Neural progenitor cell (in vitro differentiated cells): ENCODE measurements at regions not wholly inside any gene's neighbourhood (a gene's known extent, or its start where the extent isn't known, plus 50 kb on each side); places are given as distances from the start of the nearest gene placed in this dataset.

Experiments
- DNase-seq: peaks from one replicate; pipeline ENCODE4 v3.0.0-alpha.2; 2016; ENCODE audit warnings: low spot score
- H2AFZ ChIP-seq: fragments of 200-600 bp; sonication (generic); replicated peaks from 2 replicates; pipeline ENCODE4 v1.6.1; 2016; ENCODE audit warnings: antibody characterized with exemption
- H3F3A ChIP-seq: fragments of 200-600 bp; sonication (generic); 2 replicates; pipeline ENCODE4 v1.6.1; 2016; ENCODE audit warnings: antibody characterized with exemption, low read depth
- H3K27ac ChIP-seq: fragments of 200-600 bp; sonication (generic); 2 replicates; pipeline ENCODE4 v1.5.1; 2016; ENCODE audit warnings: mild to moderate bottlenecking
- H3K27me3 ChIP-seq: fragments of 200-600 bp; sonication (generic); 2 replicates; pipeline ENCODE4 v1.6.1; 2016; ENCODE audit warnings: mild to moderate bottlenecking, moderate library complexity
- H3K36me3 ChIP-seq: fragments of 200-600 bp; sonication (generic); 2 replicates; pipeline ENCODE4 v1.5.1; 2016
- H3K4me1 ChIP-seq: fragments of 200-600 bp; sonication (generic); 2 replicates; pipeline ENCODE4 v1.6.1; 2016; ENCODE audit warnings: mixed run types
- H3K4me2 ChIP-seq: fragments of 200-600 bp; sonication (generic); 2 replicates; pipeline ENCODE4 v1.6.1; 2016
- H3K4me3 ChIP-seq: fragments of 200-600 bp; sonication (generic); 2 replicates; pipeline ENCODE4 v1.5.1; 2016
- H3K79me2 ChIP-seq: fragments of 200-600 bp; sonication (generic); 2 replicates; pipeline ENCODE4 v1.6.1; 2016; ENCODE audit warnings: low read depth
- H3K9ac ChIP-seq: fragments of 200-600 bp; sonication (generic); 2 replicates; pipeline ENCODE4 v1.6.1; 2016
- H3K9me3 ChIP-seq: fragments of 200-600 bp; sonication (generic); 2 replicates; pipeline ENCODE4 v1.5.1; 2016; ENCODE audit warnings: low read depth
- H4K20me1 ChIP-seq: fragments of 200-600 bp; sonication (generic); 2 replicates; pipeline ENCODE4 v1.6.1; 2016; ENCODE audit warnings: low read depth
- H3K27ac Mint-ChIP-seq: 3 replicates; pipeline ENCODE4 v1.8.0; 2021; ENCODE audit warnings: mixed read lengths
- H3K27me3 Mint-ChIP-seq: 2 replicates; pipeline ENCODE4 v1.8.0; 2022; ENCODE audit warnings: low read depth, mild to moderate bottlenecking, inconsistent platforms, moderate library complexity, mixed read lengths; ENCODE audit not compliant: insufficient read depth
- H3K36me3 Mint-ChIP-seq: 3 replicates; pipeline ENCODE4 v1.8.0; 2021; ENCODE audit warnings: mixed read lengths
- H3K4me1 Mint-ChIP-seq: 3 replicates; pipeline ENCODE4 v1.8.0; 2021; ENCODE audit warnings: mixed read lengths
- H3K4me3 Mint-ChIP-seq: 3 replicates; pipeline ENCODE4 v1.8.0; 2021; ENCODE audit warnings: mild to moderate bottlenecking, moderate library complexity, mixed read lengths
- H3K9me3 Mint-ChIP-seq: 3 replicates; pipeline ENCODE4 v1.8.0; 2020; ENCODE audit warnings: mixed read lengths
- CTCF ChIP-seq: fragments of 200-600 bp; sonication (generic); IDR thresholded peaks from 2 replicates; pipeline ENCODE4 v1.5.1; 2017; ENCODE audit warnings: antibody characterized with exemption, mild to moderate bottlenecking
- EZH2 ChIP-seq: fragments of 200-600 bp; sonication (generic); IDR thresholded peaks from 2 replicates; pipeline ENCODE4 v1.6.1; 2017; ENCODE audit warnings: antibody characterized with exemption, mild to moderate bottlenecking, moderate library complexity
- EZH2phosphoT487 ChIP-seq: fragments of 200-600 bp; sonication (generic); IDR thresholded peaks from 2 replicates; pipeline ENCODE4 v1.6.1; 2017; ENCODE audit warnings: antibody characterized with exemption

- H3K9ac ChIP-seq = no peak overlapping the region
- no peak for TF ChIP-seq CTCF
- TF ChIP-seq EZH2 = no peak
- TF ChIP-seq EZH2phosphoT487 = no peak
- no peaks in the 10 kb centered on the region for H3K9me3 ChIP-seq
- no peaks in the 10 kb centered on the region for H3K27me3 ChIP-seq
- no peak overlapping the region for H3K4me2 ChIP-seq
- peaks cover 2% of the 10 kb centered on the region for H3K27me3 Mint-ChIP-seq
- no peak overlapping the region for H3K27ac ChIP-seq
- peaks cover 29% of the 10 kb centered on the region for H4K20me1 ChIP-seq
- H3K9me3 Mint-ChIP-seq = peaks cover 8% of the 10 kb centered on the region
- H3K36me3 ChIP-seq = no peaks in the 10 kb centered on the region
- H3K36me3 Mint-ChIP-seq = peaks cover 6% of the 10 kb centered on the region
- H3K27ac Mint-ChIP-seq = no peak overlapping the region
- H3K4me3 Mint-ChIP-seq = no peak overlapping the region
- peaks cover 42% of the 10 kb centered on the region for H3K4me1 Mint-ChIP-seq
- H3K4me3 ChIP-seq = no peak overlapping the region
- H2AFZ ChIP-seq = no peak overlapping the region
- no peak for DNase-seq
- H3F3A ChIP-seq = peaks cover 7% of the 10 kb centered on the region
- peaks cover 27% of the 10 kb centered on the region for H3K4me1 ChIP-seq
- peaks cover 22% of the 10 kb centered on the region for H3K79me2 ChIP-seq
Measured at GRCh38 chr2:134158295-134158694, 95.6 kb upstream of the MGAT5 start.

DNA sequence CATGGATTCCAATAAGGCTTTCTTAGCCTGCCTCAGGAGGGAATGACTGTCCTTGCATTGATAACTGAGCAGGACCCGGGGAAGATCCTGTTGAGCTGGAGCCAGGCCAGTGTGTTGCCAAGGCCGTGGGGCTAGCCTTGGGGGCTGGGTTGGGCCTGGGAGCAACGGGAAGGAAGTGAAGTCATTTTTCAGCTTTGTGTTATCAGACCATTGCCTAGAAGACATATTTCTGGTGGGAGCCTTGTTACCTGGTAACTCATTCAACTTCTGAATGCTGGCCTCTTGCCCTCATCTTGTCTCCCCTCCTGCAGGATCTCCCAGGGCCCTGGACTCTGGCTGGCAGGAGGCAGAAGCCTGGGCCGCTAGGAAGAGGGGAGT is 92.7 kb upstream of the MGAT5 start:
- Histone ChIP-seq H3K27me3 (no peaks in the 10 kb centered on the region), H2AFZ (no peak overlapping the region), H4K20me1 (peaks cover 21% of the 10 kb centered on the region), H3K4me2 (no peak overlapping the region), H3K4me1 (peaks cover 16% of the 10 kb centered on the region), H3K27ac (no peak overlapping the region), H3K79me2 (peaks cover 33% of the 10 kb centered on the region), H3K9ac (no peak overlapping the region), H3F3A (no peaks in the 10 kb centered on the region), H3K4me3 (no peak overlapping the region), H3K9me3 (no peaks in the 10 kb centered on the region), H3K36me3 (no peaks in the 10 kb centered on the region)
- no peak for TF ChIP-seq CTCF
- no peak for TF ChIP-seq EZH2
- no peak for TF ChIP-seq EZH2phosphoT487
- DNase-seq = no peak
- H3K4me1 Mint-ChIP-seq = peaks cover 29% of the 10 kb centered on the region
- peak overlapping the region; percentile 84 for H3K27ac Mint-ChIP-seq
- H3K27me3 Mint-ChIP-seq = no peaks in the 10 kb centered on the region
- H3K36me3 Mint-ChIP-seq = peaks cover 8% of the 10 kb centered on the region
- peak overlapping the region; percentile 46 for H3K4me3 Mint-ChIP-seq
- H3K9me3 Mint-ChIP-seq = peaks cover 6% of the 10 kb centered on the region

- Histone ChIP-seq H3F3A (no peaks in the 10 kb centered on the region), H3K4me2 (no peak overlapping the region), H3K4me1 (peaks cover 16% of the 10 kb centered on the region), H3K9ac (no peak overlapping the region), H4K20me1 (peaks cover 21% of the 10 kb centered on the region), H3K36me3 (no peaks in the 10 kb centered on the region), H3K9me3 (no peaks in the 10 kb centered on the region), H2AFZ (no peak overlapping the region), H3K4me3 (no peak overlapping the region), H3K27me3 (no peaks in the 10 kb centered on the region), H3K79me2 (peaks cover 23% of the 10 kb centered on the region), H3K27ac (no peak overlapping the region)
- no peak overlapping the region for H3K4me3 Mint-ChIP-seq
- no peak overlapping the region for H3K27ac Mint-ChIP-seq
- peaks cover 7% of the 10 kb centered on the region for H3K36me3 Mint-ChIP-seq
- TF ChIP-seq CTCF = no peak
- no peaks in the 10 kb centered on the region for H3K27me3 Mint-ChIP-seq
- H3K9me3 Mint-ChIP-seq = no peaks in the 10 kb centered on the region
- DNase-seq = no peak
- peaks cover 32% of the 10 kb centered on the region for H3K4me1 Mint-ChIP-seq
Measured at GRCh38 chr2:134163336-134163735, 90.5 kb upstream of the MGAT5 start.

DNA sequence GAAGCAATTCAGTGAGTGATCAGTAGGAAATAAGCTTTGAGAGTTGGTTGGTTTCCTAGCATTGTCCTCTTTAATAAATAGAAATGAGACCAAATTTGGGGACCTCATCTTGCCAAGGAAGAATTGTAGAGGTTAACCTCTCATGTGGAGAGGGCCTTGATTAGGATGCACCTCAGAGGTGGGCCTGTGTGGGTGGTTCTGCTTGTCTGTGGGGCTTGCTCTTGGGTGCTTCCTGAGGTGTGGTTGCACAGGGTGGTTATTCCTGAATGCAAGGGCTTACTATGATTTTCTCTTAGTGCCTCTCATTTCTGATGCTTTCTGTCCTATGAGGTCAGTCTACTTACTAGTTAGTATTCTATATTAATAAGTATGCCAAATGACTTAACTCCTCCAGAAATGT is 89.6 kb upstream of the MGAT5 start:
- DNase-seq = no peak
- no peak overlapping the region for H3K4me3 Mint-ChIP-seq
- Histone ChIP-seq H3K9ac (no peak overlapping the region), H3K4me3 (no peak overlapping the region), H3K79me2 (peaks cover 23% of the 10 kb centered on the region), H3K27me3 (no peaks in the 10 kb centered on the region), H3K36me3 (no peaks in the 10 kb centered on the region), H3K9me3 (no peaks in the 10 kb centered on the region), H3K4me2 (no peak overlapping the region), H2AFZ (no peak overlapping the region), H3K4me1 (peaks cover 16% of the 10 kb centered on the region), H3K27ac (no peak overlapping the region), H3F3A (no peaks in the 10 kb centered on the region), H4K20me1 (peaks cover 18% of the 10 kb centered on the region)
- H3K36me3 Mint-ChIP-seq = peaks cover 7% of the 10 kb centered on the region
- no peaks in the 10 kb centered on the region for H3K27me3 Mint-ChIP-seq
- no peak overlapping the region for H3K27ac Mint-ChIP-seq
- TF ChIP-seq CTCF = no peak
- no peak for TF ChIP-seq EZH2
- no peak for TF ChIP-seq EZH2phosphoT487
- H3K9me3 Mint-ChIP-seq = no peaks in the 10 kb centered on the region
- peaks cover 28% of the 10 kb centered on the region for H3K4me1 Mint-ChIP-seq
